Panc1 (cell line): ENCODE measurements at regions not wholly inside any gene's neighbourhood (a gene's known extent, or its start where the extent isn't known, plus 50 kb on each side); places are given as distances from the start of the nearest gene placed in this dataset.

ENCODE experiments used
- ATAC-seq: fragments of 200-7000 bp; cut with Tn5 transposase; 2 replicates; pipeline ENCODE4 v1.9.1; 2020; ENCODE audit warnings: mild to moderate bottlenecking, moderate library complexity
- BruUV-seq: library from RNA; stranded (reverse); fragments of 400-500 nt; replicated peaks from 2 replicates; lab custom pipeline; 2021; lab: Mats Ljungman, UMichigan
- CTCF ChIA-PET: fragments of 300-600 bp; sonication (Branson Sonifier 250); formaldehyde crosslinking; loops from one replicate; lab custom pipeline; 2022; ENCODE audit warnings: antibody characterized with exemption; lab: Charles Lee
- POLR2A ChIA-PET: fragments of 300-600 bp; sonication (Branson Sonifier 250); formaldehyde crosslinking; loops from one replicate; lab custom pipeline; 2022; ENCODE audit warnings: antibody characterized with exemption; lab: Charles Lee
- DNase-seq: peaks from one replicate; pipeline ENCODE4 v3.0.0-alpha.2; 2010; ENCODE audit warnings: low read depth, low spot score
- H3K27ac ChIP-seq: 2 replicates; pipeline ENCODE4 v1.5.1; 2011; ENCODE audit warnings: mild to moderate bottlenecking, low read length, inconsistent platforms
- H3K27me3 ChIP-seq: fragments of 200-500 bp; sonication (Bioruptor generic); 2 replicates; pipeline ENCODE4 v1.6.0; 2014; ENCODE audit warnings: low read length, inconsistent platforms; ENCODE audit not compliant: control insufficient read depth, insufficient read depth
- H3K36me3 ChIP-seq: fragments of 200-500 bp; sonication (Bioruptor generic); 2 replicates; pipeline ENCODE4 v1.5.1; 2014; ENCODE audit warnings: inconsistent platforms, mild to moderate bottlenecking, low read length, moderate library complexity; ENCODE audit not compliant: control insufficient read depth, insufficient read depth
- H3K4me1 ChIP-seq: 2 replicates; pipeline ENCODE4 v1.5.1; 2011; ENCODE audit warnings: inconsistent platforms, mild to moderate bottlenecking, low read length, moderate library complexity; ENCODE audit not compliant: control insufficient read depth, insufficient read depth
- H3K4me3 ChIP-seq, 2 experiments: 2 replicates each; pipeline ENCODE4 v1.5.1; 2011 to 2012; ENCODE audit warnings: low read depth in 2 of 2, low read length in 2 of 2, mild to moderate bottlenecking in 2 of 2, inconsistent platforms in 1 of 2, moderate library complexity in 1 of 2
- H3K9me3 ChIP-seq: fragments of 200-500 bp; sonication (Bioruptor generic); 2 replicates; pipeline ENCODE4 v1.5.1; 2014; ENCODE audit warnings: low read depth, mild to moderate bottlenecking, inconsistent platforms, low read length, moderate library complexity; ENCODE audit not compliant: control insufficient read depth, insufficient read depth
- POLR2AphosphoS5 ChIP-seq: IDR thresholded peaks from 2 replicates; pipeline ENCODE4 v1.6.1; 2012; ENCODE audit warnings: mild to moderate bottlenecking, low read depth, low read length, moderate library complexity
- SIN3A ChIP-seq: IDR thresholded peaks from 2 replicates; pipeline ENCODE4 v1.6.1; 2012; ENCODE audit warnings: low read depth, mild to moderate bottlenecking, low read length, moderate library complexity, borderline replicate concordance; ENCODE audit not compliant: insufficient read depth
- TCF7L2 ChIP-seq: IDR thresholded peaks from 2 replicates; pipeline ENCODE4 v1.6.1; 2011; ENCODE audit warnings: mild to moderate bottlenecking, low read depth, low read length, inconsistent platforms
- in situ Hi-C: cut with HindIII; loops from 2 replicates; pipeline ENCODE4 v1.10.0; 2016; ENCODE audit warnings: low sequenced_read_pairs, low pct_unique_long_range_greater_than_20kb
- intact Hi-C: fragments of 100-400 bp; cut with micrococcal nuclease; formaldehyde crosslinking; loops from one replicate; pipeline ENCODE4 v1.10.0; 2022; ENCODE audit not compliant: unreplicated experiment
- TF ChIP-seq, protein P1 (sequence below): fragments of 450-650 bp; IDR thresholded peaks from 2 replicates; pipeline ENCODE4 v1.5.1; 2017; ENCODE audit warnings: mild to moderate bottlenecking
- TF ChIP-seq, protein P2 (sequence below), 2 experiments: IDR thresholded peaks; 2 replicates each; pipeline ENCODE4 v1.6.1; 2011 to 2012; ENCODE audit warnings: low read depth in 2 of 2, control low read depth in 1 of 2, low read length in 1 of 2, mild to moderate bottlenecking in 1 of 2, moderate library complexity in 1 of 2; ENCODE audit not compliant: insufficient read depth in 1 of 2

DNA sequence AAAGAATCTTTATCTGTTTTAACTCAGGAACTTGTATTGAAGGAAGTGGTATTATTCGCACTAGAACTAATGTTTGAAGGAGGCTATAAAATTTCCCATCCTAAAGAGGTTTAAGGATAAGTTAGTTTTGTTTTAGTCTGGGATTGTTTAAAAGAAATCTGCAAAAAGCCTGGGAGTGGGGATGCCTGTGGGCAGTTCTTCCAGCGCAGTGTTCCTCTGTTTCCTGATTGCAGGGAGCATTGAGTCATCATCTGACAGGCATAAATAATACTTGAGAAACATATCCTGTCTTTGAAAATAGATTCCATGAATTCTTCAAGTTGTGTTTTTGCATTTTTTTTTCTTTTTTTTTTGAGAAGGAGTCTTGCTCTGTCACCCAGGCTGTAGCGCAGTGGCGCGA is 350.8 kb upstream of the PTBP2 start:
- no peak for ATAC-seq
- intact Hi-C loops (no loop called here), in situ Hi-C loops (no loop called here)
- BruUV-seq, result no TSS peak
- no peak for TF ChIP-seq POLR2AphosphoS5
- TF ChIP-seq, protein P1, sequence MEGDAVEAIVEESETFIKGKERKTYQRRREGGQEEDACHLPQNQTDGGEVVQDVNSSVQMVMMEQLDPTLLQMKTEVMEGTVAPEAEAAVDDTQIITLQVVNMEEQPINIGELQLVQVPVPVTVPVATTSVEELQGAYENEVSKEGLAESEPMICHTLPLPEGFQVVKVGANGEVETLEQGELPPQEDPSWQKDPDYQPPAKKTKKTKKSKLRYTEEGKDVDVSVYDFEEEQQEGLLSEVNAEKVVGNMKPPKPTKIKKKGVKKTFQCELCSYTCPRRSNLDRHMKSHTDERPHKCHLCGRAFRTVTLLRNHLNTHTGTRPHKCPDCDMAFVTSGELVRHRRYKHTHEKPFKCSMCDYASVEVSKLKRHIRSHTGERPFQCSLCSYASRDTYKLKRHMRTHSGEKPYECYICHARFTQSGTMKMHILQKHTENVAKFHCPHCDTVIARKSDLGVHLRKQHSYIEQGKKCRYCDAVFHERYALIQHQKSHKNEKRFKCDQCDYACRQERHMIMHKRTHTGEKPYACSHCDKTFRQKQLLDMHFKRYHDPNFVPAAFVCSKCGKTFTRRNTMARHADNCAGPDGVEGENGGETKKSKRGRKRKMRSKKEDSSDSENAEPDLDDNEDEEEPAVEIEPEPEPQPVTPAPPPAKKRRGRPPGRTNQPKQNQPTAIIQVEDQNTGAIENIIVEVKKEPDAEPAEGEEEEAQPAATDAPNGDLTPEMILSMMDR, result no peak
- Histone ChIP-seq H3K4me3 (no peak overlapping the region), H3K27me3 (no peaks in the 10 kb centered on the region), H3K4me1 (no peaks in the 10 kb centered on the region), H3K36me3 (no peaks in the 10 kb centered on the region), H3K9me3 (no peaks in the 10 kb centered on the region), H3K27ac (no peak overlapping the region)
- DNase-seq, result no peak
- CTCF ChIA-PET, result no interaction called here
- POLR2A ChIA-PET, result no interaction called here

DNA sequence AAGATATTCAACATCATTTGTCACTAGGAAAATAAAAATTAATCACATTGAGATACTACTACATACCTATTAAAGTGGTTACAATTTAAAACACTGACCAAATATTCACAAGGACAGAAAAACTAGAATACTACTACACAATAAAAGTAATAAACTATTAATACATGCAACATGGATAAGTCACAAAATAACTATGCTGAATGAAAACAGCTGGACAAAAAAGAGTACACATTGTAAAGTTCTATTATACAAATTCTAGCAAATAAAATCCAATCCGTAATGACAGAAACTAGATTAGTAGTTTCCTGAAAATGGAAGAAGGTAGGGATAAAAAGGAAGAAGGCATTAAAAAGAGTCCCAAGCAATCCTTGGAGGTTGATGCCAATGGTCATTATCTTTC is 348.7 kb upstream of the PTBP2 start:
- ATAC-seq (no peak), DNase-seq (no peak)
- Histone ChIP-seq H3K4me1 (no peaks in the 10 kb centered on the region), H3K4me3 (no peak overlapping the region), H3K27ac (no peak overlapping the region), H3K27me3 (no peaks in the 10 kb centered on the region), H3K9me3 (no peaks in the 10 kb centered on the region), H3K36me3 (no peaks in the 10 kb centered on the region)
- TF ChIP-seq, protein P2, sequence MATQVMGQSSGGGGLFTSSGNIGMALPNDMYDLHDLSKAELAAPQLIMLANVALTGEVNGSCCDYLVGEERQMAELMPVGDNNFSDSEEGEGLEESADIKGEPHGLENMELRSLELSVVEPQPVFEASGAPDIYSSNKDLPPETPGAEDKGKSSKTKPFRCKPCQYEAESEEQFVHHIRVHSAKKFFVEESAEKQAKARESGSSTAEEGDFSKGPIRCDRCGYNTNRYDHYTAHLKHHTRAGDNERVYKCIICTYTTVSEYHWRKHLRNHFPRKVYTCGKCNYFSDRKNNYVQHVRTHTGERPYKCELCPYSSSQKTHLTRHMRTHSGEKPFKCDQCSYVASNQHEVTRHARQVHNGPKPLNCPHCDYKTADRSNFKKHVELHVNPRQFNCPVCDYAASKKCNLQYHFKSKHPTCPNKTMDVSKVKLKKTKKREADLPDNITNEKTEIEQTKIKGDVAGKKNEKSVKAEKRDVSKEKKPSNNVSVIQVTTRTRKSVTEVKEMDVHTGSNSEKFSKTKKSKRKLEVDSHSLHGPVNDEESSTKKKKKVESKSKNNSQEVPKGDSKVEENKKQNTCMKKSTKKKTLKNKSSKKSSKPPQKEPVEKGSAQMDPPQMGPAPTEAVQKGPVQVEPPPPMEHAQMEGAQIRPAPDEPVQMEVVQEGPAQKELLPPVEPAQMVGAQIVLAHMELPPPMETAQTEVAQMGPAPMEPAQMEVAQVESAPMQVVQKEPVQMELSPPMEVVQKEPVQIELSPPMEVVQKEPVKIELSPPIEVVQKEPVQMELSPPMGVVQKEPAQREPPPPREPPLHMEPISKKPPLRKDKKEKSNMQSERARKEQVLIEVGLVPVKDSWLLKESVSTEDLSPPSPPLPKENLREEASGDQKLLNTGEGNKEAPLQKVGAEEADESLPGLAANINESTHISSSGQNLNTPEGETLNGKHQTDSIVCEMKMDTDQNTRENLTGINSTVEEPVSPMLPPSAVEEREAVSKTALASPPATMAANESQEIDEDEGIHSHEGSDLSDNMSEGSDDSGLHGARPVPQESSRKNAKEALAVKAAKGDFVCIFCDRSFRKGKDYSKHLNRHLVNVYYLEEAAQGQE (IDR thresholded peaks at IDR 0.05; ENCODE audit: insufficient read depth in 1 of 2, low read depth in 2 of 2, low read length in 1 of 2), result no peak
- BruUV-seq, result no TSS peak
- ChIA-PET POLR2A (no interaction called here), CTCF (no interaction called here)
- intact Hi-C loops (no loop called here), in situ Hi-C loops (no loop called here)

DNA sequence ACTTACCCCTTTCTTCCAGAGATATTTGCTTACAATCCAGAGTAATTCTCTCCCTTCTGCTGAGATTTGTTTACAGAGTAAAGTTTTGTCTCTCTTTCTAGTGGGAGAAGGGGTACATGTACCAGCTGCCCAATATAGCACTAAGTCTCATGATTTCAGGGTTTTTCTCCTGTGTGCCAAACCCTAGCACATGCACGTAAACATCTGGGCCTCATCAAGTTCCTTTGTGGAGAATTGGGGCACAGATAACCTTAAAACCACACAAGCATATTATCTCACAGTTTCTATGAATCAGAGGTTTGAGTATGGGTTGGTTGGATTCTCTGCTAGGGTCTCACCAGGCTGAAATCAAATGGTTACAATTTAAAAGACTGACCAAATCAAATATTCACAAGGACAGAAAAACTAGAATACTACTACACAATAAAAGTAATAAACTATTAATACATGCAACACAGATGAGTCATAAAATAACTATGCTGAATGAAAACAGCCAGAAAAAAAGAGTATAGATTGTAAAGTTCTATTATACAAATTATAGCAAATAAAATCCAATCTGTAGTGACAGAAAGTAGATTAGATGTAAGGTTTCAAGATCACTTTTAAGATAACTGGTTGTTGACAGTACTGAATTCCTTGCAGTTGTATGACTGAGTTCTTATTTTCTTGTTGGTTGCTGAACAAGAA is 347.4 kb upstream of the PTBP2 start:
- TF ChIP-seq TCF7L2, result no peak
- TF ChIP-seq, protein P2 (IDR thresholded peaks at IDR 0.05; ENCODE audit: insufficient read depth in 1 of 2, low read depth in 2 of 2, low read length in 1 of 2), result no peak
- TF ChIP-seq SIN3A, result no peak
- TF ChIP-seq POLR2AphosphoS5, result no peak
- TF ChIP-seq, protein P1, result no peak
- CTCF ChIA-PET, result no interaction called here
- no peak for ATAC-seq
- DNase-seq, result no peak
- in situ Hi-C loops, result no loop called here
- BruUV-seq, result no TSS peak
- no peaks in the 10 kb centered on the region for H3K27me3 ChIP-seq
- intact Hi-C loops, result no loop called here
- no peaks in the 10 kb centered on the region for H3K9me3 ChIP-seq
- H3K27ac ChIP-seq, result no peak overlapping the region
- POLR2A ChIA-PET, result no interaction called here
- H3K36me3 ChIP-seq, result no peaks in the 10 kb centered on the region
- no peak overlapping the region for H3K4me3 ChIP-seq
- H3K4me1 ChIP-seq, result no peaks in the 10 kb centered on the region
